KOPT-K1 (cell line): ENCODE measurements at regions not wholly inside any gene's neighbourhood (a gene's known extent, or its start where the extent isn't known, plus 50 kb on each side); places are given as distances from the start of the nearest gene placed in this dataset.

ENCODE experiments used
- H3K27ac ChIP-seq: fragments of 200-600 bp; sonication (generic); 2 replicates; pipeline ENCODE4 v1.5.1; 2016; ENCODE audit warnings: antibody characterized with exemption, mild to moderate bottlenecking, low read depth, low read length; ENCODE audit not compliant: poor library complexity, severe bottlenecking
- H3K36me3 ChIP-seq: fragments of 200-600 bp; sonication (generic); 2 replicates; pipeline ENCODE4 v1.5.1; 2017; ENCODE audit warnings: antibody characterized with exemption, mild to moderate bottlenecking, low read length, moderate library complexity; ENCODE audit not compliant: insufficient read depth
- H3K9me3 ChIP-seq: fragments of 200-600 bp; sonication (generic); 2 replicates; pipeline ENCODE4 v1.5.1; 2017; ENCODE audit warnings: antibody characterized with exemption, low read length, mild to moderate bottlenecking; ENCODE audit not compliant: insufficient read depth, poor library complexity, severe bottlenecking

DNA sequence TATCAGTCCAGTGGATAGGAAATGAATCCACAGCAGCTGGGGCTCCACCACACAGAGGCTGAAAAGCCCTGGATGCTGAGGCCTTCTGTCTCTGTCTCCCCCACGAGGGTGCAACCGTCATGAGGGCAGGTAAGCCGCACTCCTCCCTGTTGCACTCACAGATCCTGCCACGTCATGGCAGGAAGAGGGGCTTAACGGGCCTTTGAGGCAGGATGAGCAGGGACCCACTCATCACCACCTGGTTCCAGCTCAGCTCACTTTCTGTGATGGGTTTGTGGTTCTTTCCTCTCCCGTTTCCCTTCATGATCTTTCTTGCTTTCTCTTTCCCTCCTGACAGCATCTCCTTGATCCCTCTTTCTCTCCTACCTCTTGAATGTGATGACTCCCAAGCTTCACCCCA lies 575.2 kb downstream of the CCDC171 start:
- Histone ChIP-seq H3K9me3 (no peaks in the 10 kb centered on the region), H3K36me3 (no peaks in the 10 kb centered on the region), H3K27ac (no peak overlapping the region)

DNA sequence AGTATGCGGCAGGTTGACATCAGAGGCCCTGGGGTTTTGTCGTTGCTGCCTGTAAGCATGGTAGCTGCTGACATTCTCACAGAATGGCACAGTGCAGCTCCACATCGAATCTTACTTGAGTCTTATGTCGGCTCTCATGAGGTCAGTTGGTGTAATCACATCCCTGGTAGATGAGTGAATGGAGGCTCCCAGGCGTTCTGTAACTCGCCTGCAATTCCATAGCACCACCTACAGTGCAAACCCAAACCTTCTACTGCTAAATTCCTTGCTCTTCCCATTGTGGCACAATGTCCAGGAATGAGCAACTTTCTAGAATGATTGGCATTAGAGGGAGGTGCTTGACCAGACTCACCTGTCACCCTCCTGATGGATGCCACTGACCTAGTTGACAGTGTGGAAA lies 578.4 kb downstream of the CCDC171 start:
- no peaks in the 10 kb centered on the region for H3K9me3 ChIP-seq
- H3K27ac ChIP-seq = no peak overlapping the region
- H3K36me3 ChIP-seq = no peaks in the 10 kb centered on the region

GRCh38 chr9:16132513-16132912 lies 579.7 kb downstream of the CCDC171 start:
- H3K27ac ChIP-seq = no peak overlapping the region
- no peaks in the 10 kb centered on the region for H3K36me3 ChIP-seq
- no peaks in the 10 kb centered on the region for H3K9me3 ChIP-seq

- no peaks in the 10 kb centered on the region for H3K36me3 ChIP-seq
- H3K27ac ChIP-seq = no peak overlapping the region
- no peaks in the 10 kb centered on the region for H3K9me3 ChIP-seq
Measured at GRCh38 chr9:16133032-16133431, 580.2 kb downstream of the CCDC171 start.

- Histone ChIP-seq H3K36me3 (no peaks in the 10 kb centered on the region), H3K27ac (no peak overlapping the region), H3K9me3 (no peaks in the 10 kb centered on the region)
Measured at GRCh38 chr9:16133556-16134227, 580.8 kb downstream of the CCDC171 start.

DNA sequence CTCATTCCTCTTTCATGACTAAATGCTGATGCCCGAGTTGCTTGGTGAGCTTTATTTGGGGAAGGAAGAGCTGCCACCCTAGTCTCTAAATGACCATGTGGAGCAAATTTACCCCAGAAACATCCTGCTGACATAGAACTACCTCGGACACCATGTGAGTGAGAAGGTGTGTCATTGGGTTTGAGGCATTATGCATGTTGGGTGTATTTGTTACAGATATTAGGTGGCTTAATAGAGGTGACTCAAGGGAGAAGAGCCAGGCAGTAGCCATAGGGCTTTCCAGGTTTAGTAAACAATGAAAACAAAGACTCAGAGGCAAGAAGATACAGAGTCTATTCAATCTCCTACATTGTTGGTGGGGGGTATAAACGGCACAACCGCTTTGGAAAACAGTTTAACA lies 581.5 kb downstream of the CCDC171 start:
- Histone ChIP-seq H3K27ac (no peak overlapping the region), H3K9me3 (no peaks in the 10 kb centered on the region), H3K36me3 (no peaks in the 10 kb centered on the region)

DNA sequence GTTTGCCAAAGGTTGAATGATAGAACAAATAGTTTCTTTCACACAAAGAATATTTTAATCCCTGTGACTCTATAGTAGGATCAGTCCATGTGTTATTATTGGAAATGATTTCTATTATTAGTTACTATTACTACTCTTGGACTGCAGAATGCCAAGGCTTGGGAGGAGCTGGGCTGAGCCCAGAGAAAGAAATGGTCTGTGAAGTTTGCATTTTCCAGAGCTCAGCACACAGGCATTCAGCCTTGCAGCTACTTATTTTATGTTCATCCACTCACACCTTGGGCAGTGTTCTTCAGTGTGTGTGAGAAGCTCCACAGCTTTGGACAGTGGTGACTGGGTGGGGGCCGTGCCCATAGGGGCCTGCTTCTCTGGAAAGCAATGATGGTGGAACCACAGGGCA lies 583.1 kb downstream of the CCDC171 start:
- Histone ChIP-seq H3K9me3 (no peaks in the 10 kb centered on the region), H3K36me3 (no peaks in the 10 kb centered on the region), H3K27ac (no peak overlapping the region)

- Histone ChIP-seq H3K9me3 (no peaks in the 10 kb centered on the region), H3K27ac (no peak overlapping the region), H3K36me3 (no peaks in the 10 kb centered on the region)
Measured at GRCh38 chr9:16136451-16136850, 583.6 kb downstream of the CCDC171 start.

DNA sequence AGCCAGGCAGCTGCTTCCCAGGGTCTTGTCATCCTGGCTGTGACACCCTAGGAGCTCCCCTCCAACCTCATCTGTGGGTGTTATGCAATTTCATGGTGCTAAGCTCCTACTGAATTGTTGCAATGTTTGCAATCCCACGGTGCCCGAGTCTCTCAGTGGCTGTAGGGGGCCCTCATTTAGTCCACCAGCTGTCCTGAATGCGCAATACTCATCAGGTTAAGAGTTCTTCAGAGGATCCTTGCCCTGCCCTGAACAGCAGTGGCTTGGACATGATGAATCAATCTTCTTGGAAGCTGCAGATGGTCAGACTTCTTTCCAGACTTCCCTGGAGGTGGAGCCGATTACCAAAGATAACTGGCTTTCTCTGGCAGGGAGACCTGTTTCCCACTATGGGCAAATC lies 584.1 kb downstream of the CCDC171 start:
- no peaks in the 10 kb centered on the region for H3K9me3 ChIP-seq
- H3K27ac ChIP-seq = no peak overlapping the region
- no peaks in the 10 kb centered on the region for H3K36me3 ChIP-seq

GRCh38 chr9:16138561-16139491 lies 586.0 kb downstream of the CCDC171 start:
- Histone ChIP-seq H3K27ac (no peak overlapping the region), H3K36me3 (no peaks in the 10 kb centered on the region), H3K9me3 (no peaks in the 10 kb centered on the region)

GRCh38 chr9:16139774-16140173 lies 586.9 kb downstream of the CCDC171 start:
- H3K36me3 ChIP-seq = no peaks in the 10 kb centered on the region
- H3K27ac ChIP-seq = no peak overlapping the region

DNA sequence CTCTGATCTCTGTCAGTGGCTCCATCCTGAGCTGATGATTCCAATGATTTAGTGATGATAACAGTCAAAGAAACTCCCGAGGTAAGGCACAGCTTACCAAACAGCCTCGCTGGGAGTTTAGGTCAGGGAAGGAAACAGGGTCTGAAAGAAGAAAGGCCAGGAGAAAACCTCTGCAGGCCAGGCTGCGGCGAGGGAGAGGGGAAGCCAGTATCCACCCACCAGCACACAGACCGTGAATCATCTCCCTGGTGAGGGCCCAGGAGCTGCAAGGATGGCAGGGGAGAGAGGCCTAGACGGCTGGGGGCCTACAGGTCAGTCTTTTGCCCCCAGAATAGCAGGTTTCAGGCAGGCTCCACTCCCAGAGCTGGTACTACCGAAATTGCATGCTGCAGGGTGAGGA lies 590.5 kb downstream of the CCDC171 start:
- H3K9me3 ChIP-seq = no peaks in the 10 kb centered on the region
- no peak overlapping the region for H3K27ac ChIP-seq
- no peaks in the 10 kb centered on the region for H3K36me3 ChIP-seq

More at GRCh38 chr9:16139774-16140173, 586.9 kb downstream of the CCDC171 start:
- no peaks in the 10 kb centered on the region for H3K9me3 ChIP-seq

DNA sequence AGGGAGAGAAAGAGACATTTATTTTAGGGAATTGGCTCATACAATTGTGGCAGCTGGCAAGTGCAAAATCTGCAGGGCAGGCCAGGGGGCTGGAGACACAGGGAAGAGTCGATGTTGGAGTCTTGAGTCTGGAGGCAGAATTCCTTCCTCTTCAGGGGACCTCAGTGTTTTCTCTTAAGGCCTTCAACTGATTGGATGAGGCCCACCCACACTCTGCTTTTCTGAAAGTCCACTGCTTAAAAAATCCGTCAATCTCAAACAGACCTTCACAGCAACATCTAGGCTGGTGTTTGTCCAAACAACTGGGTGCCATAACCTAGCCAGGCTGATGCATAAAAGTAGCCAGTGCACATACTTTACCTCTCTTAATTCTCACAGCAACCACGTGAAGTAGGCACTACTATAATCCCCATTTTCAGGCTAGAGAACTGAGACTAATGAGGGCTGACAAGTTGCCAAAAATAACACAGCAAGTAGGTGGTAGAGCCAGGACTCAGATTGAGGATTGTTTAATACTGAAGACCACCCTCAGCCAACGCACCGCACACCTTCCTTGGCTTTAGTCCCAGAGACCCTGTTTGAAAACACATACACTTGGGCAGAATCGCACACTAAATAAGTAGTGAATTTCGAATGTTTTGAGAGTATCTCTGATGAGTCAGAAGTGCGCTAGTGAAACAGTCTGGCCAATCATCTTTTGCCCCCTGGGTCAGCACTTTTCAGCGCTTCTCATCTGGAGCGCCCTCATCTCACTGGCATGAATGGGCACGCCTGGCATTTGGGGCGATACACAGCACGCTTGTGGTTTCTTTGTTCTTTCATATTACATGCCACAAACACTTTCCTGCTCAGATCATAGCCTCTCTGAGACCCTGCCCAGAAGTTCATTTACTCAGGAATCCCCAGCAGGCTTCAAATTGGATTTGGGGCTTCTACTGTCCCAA lies 591.4 kb downstream of the CCDC171 start:
- no peaks in the 10 kb centered on the region for H3K36me3 ChIP-seq
- H3K27ac ChIP-seq = no peak overlapping the region
- H3K9me3 ChIP-seq = no peaks in the 10 kb centered on the region

GRCh38 chr9:16145196-16145950 lies 592.5 kb downstream of the CCDC171 start:
- H3K27ac ChIP-seq = no peak overlapping the region
- H3K36me3 ChIP-seq = no peaks in the 10 kb centered on the region
- H3K9me3 ChIP-seq = no peaks in the 10 kb centered on the region
